Keratinocyte (primary cell): ENCODE measurements at regions not wholly inside any gene's neighbourhood (a gene's known extent, or its start where the extent isn't known, plus 50 kb on each side); places are given as distances from the start of the nearest gene placed in this dataset.
A peak's percentile ranks its signal among the peaks of the same experiment; 100 is the strongest.

Experiments used
- DNase-seq: peaks from one replicate; pipeline ENCODE4 v3.0.0-alpha.2; 2011; ENCODE audit warnings: low read depth, missing footprints, low spot score
- FAIRE-seq: peaks from 2 replicates; lab custom pipeline; 2011; peaks lifted over from hg19 to GRCh38; lab: Jason Lieb, UNC
- H2AFZ ChIP-seq: 2 replicates; pipeline ENCODE4 v1.6.0; 2012; ENCODE audit warnings: low read length, control low read depth, inconsistent platforms; ENCODE audit not compliant: control insufficient read depth
- H3K27ac ChIP-seq: 2 replicates; pipeline ENCODE4 v1.5.1; 2011; ENCODE audit warnings: low read length; ENCODE audit not compliant: control insufficient read depth, insufficient read depth
- H3K27me3 ChIP-seq: 3 replicates; pipeline ENCODE4 v1.6.0; 2011; ENCODE audit warnings: low read length; ENCODE audit not compliant: control insufficient read depth, insufficient read depth; ENCODE audit errors: extremely low read depth
- H3K36me3 ChIP-seq, 2 experiments: 2 replicates in 1 of 2; 3 replicates in 1 of 2; pipeline ENCODE4 v1.5.1; 2011; ENCODE audit warnings: low read length in 2 of 2, mild to moderate bottlenecking in 1 of 2; ENCODE audit not compliant: control insufficient read depth in 2 of 2, insufficient read depth in 2 of 2; ENCODE audit errors: extremely low read depth in 1 of 2
- H3K4me1 ChIP-seq: 3 replicates; pipeline ENCODE4 v1.5.1; 2011; ENCODE audit warnings: low read length; ENCODE audit not compliant: control insufficient read depth, insufficient read depth; ENCODE audit errors: extremely low read depth
- H3K4me2 ChIP-seq: 3 replicates; pipeline ENCODE4 v1.6.0; 2011; ENCODE audit warnings: low read depth, low read length; ENCODE audit not compliant: control insufficient read depth, insufficient read depth; ENCODE audit errors: extremely low read depth
- H3K4me3 ChIP-seq, 3 experiments: fragments of 200-600 bp in 1 of 3; sonication (generic) in 1 of 3; 2 replicates in 2 of 3; 3 replicates in 1 of 3; pipeline ENCODE4 v1.5.1; 2011 to 2016; ENCODE audit warnings: low read length in 3 of 3, mild to moderate bottlenecking in 3 of 3, control low read depth in 2 of 3, inconsistent platforms in 1 of 3, low read depth in 1 of 3, mixed read lengths in 1 of 3, mixed run types in 1 of 3, moderate library complexity in 1 of 3; ENCODE audit not compliant: control insufficient read depth in 2 of 3, insufficient read depth in 2 of 3; ENCODE audit errors: extremely low read depth in 1 of 3
- H3K79me2 ChIP-seq: 2 replicates; pipeline ENCODE4 v1.6.0; 2012; ENCODE audit warnings: low read length; ENCODE audit not compliant: control insufficient read depth, insufficient read depth
- H3K9ac ChIP-seq: 3 replicates; pipeline ENCODE4 v1.6.0; 2011; ENCODE audit warnings: low read length; ENCODE audit not compliant: control insufficient read depth, insufficient read depth; ENCODE audit errors: extremely low read depth
- H3K9me1 ChIP-seq: 3 replicates; pipeline ENCODE4 v1.6.0; 2011; ENCODE audit warnings: low read length; ENCODE audit not compliant: control insufficient read depth, insufficient read depth; ENCODE audit errors: extremely low read depth
- H3K9me3 ChIP-seq: 2 replicates; pipeline ENCODE4 v1.5.1; 2012; ENCODE audit warnings: low read depth, low read length; ENCODE audit not compliant: control insufficient read depth
- H4K20me1 ChIP-seq: 3 replicates; pipeline ENCODE4 v1.6.0; 2011; ENCODE audit warnings: low read length; ENCODE audit not compliant: control insufficient read depth, insufficient read depth; ENCODE audit errors: extremely low read depth
- EZH2 ChIP-seq: IDR thresholded peaks from one replicate; pipeline ENCODE4 v1.6.1; 2012; ENCODE audit warnings: inconsistent platforms, mild to moderate bottlenecking, low read length, moderate library complexity
- dilution Hi-C: fragments of 300-500 bp; cut with MboI; formaldehyde crosslinking; loops from one replicate; pipeline ENCODE4 v1.7.0; 2020; ENCODE audit warnings: low sequenced_read_pairs; ENCODE audit not compliant: extremely low pct_ligation_motif_present
- TF ChIP-seq, protein P1 (sequence below), 3 experiments: IDR thresholded peaks in 1 of 3; conservative IDR thresholded peaks in 1 of 3; optimal IDR thresholded peaks in 1 of 3; 2 replicates in 2 of 3; 3 replicates in 1 of 3; pipeline versions ENCODE3 to v1.5.1; 2011; ENCODE audit warnings: low read length in 3 of 3, mild to moderate bottlenecking in 3 of 3, moderate library complexity in 2 of 3, control low read depth in 1 of 3, inconsistent platforms in 1 of 3; ENCODE audit not compliant: insufficient read depth in 2 of 3; ENCODE audit errors: extremely low read depth in 1 of 3

DNA sequence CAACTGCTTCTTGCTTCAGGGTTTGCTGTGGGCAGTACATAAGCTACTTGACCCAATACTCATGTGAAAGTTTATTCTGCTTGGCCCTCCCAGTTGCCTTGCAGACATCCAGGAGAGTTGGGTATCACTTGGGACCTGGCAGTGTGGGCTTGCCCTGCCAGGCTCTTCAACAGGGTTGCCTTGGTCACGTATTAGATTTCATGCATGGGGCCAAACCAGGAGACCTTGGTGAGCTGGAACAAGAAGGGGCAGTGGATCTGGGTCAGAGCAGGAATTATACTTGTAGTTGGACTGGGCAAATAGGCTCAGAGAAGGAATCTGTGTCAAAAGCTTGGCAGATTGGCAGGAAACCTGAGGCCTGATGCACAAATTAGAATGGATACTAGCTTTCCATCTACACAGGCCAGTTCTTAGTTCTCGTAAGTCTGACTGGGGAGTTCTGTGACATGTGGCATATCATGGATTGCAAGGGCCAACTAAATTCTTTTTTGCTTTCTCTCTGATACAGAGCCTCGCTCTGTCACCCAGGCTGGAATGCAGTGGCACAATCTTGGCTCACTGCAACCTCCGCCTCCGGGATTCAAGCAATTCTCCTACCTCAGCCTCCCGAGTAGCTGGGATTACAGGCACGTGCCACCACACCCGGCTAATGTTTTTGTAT, 192.6 kb upstream of the SERP2 start:
- dilution Hi-C loops, result no loop called here
- TF ChIP-seq EZH2, result no peak
- TF ChIP-seq, protein P1, sequence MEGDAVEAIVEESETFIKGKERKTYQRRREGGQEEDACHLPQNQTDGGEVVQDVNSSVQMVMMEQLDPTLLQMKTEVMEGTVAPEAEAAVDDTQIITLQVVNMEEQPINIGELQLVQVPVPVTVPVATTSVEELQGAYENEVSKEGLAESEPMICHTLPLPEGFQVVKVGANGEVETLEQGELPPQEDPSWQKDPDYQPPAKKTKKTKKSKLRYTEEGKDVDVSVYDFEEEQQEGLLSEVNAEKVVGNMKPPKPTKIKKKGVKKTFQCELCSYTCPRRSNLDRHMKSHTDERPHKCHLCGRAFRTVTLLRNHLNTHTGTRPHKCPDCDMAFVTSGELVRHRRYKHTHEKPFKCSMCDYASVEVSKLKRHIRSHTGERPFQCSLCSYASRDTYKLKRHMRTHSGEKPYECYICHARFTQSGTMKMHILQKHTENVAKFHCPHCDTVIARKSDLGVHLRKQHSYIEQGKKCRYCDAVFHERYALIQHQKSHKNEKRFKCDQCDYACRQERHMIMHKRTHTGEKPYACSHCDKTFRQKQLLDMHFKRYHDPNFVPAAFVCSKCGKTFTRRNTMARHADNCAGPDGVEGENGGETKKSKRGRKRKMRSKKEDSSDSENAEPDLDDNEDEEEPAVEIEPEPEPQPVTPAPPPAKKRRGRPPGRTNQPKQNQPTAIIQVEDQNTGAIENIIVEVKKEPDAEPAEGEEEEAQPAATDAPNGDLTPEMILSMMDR (optimal IDR thresholded peaks at IDR 0.05 in 1 of 3, IDR thresholded peaks at IDR 0.05 in 1 of 3, conservative IDR thresholded peaks at IDR 0.05 in 1 of 3; ENCODE audit: extremely low read depth in 1 of 3, insufficient read depth in 2 of 3, low read length in 3 of 3), result no peak

DNA sequence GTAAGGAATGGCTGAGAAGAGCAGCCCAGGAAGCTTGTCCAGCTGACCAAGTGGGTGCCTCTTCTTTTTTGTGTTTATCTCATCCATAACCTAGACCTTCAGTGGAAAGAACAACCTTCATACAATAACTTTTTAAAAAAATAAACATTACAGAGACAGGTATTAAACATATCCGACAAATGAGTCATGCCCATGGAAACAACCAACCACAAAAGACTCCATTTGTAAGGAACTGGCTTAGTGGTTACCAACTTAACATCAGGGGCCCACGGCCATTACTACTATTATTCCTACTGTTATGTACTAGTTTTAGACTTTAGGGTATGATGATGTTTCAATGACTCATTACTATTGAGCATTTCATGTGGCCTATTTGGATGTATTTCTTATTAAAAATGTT, 191.7 kb upstream of the SERP2 start:
- Histone ChIP-seq H3K27me3 (no peaks in the 10 kb centered on the region), H3K36me3 (no peaks in the 10 kb centered on the region), H4K20me1 (no peaks in the 10 kb centered on the region), H3K4me3 (no peak overlapping the region), H3K9me1 (no peaks in the 10 kb centered on the region), H3K4me2 (peak overlapping the region; percentile 40), H3K4me1 (peaks cover 7% of the 10 kb centered on the region), H3K9ac (no peak overlapping the region), H2AFZ (no peak overlapping the region), H3K79me2 (no peaks in the 10 kb centered on the region), H3K9me3 (no peaks in the 10 kb centered on the region), H3K27ac (no peak overlapping the region)
- DNase-seq, result no peak
- peak; percentile 23 for FAIRE-seq
- dilution Hi-C loops, result no loop called here
- TF ChIP-seq EZH2, result no peak
- TF ChIP-seq, protein P1 (optimal IDR thresholded peaks at IDR 0.05 in 1 of 3, IDR thresholded peaks at IDR 0.05 in 1 of 3, conservative IDR thresholded peaks at IDR 0.05 in 1 of 3; ENCODE audit: extremely low read depth in 1 of 3, insufficient read depth in 2 of 3, low read length in 3 of 3), result no peak

More for the DNA sequence above, 192.6 kb upstream of the SERP2 start:
- Histone ChIP-seq H2AFZ (no peak overlapping the region), H3K27me3 (no peaks in the 10 kb centered on the region), H4K20me1 (no peaks in the 10 kb centered on the region), H3K9me3 (no peaks in the 10 kb centered on the region), H3K4me1 (peaks cover 7% of the 10 kb centered on the region), H3K4me3 (no peak overlapping the region), H3K9me1 (no peaks in the 10 kb centered on the region), H3K36me3 (no peaks in the 10 kb centered on the region), H3K4me2 (no peak overlapping the region), H3K27ac (no peak overlapping the region), H3K9ac (no peak overlapping the region), H3K79me2 (no peaks in the 10 kb centered on the region)
- DNase-seq (no peak), FAIRE-seq (no peak)
